ENCODE measurements at regions not wholly inside any gene's neighbourhood (a gene's known extent, or its start where the extent isn't known, plus 50 kb on each side); places are given as distances from the start of the nearest gene placed in this dataset.

DNA sequence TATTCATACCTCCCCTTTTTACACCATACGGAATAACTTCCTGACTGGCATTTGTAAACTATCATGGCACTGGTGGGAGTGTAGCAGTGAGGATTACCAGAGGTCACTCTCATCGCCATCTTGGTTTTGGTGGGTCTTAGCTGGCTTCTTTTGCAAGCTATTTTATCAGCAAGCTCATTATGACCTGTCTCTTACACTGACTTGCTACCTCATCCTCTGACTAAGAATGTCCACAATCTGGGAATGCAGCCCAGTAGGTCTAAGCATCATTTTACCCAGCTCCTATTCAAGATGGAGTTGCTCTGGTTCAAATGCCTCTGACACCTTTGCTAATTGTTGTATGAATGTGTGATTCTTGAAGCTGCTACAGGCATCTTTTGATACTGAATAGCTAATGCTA, 950.8 kb upstream of the SLC39A10 start:
- TF ChIP-seq POLR2AphosphoS5 (IDR thresholded peaks at IDR 0.05) = no peak
- TF ChIP-seq, protein P1, sequence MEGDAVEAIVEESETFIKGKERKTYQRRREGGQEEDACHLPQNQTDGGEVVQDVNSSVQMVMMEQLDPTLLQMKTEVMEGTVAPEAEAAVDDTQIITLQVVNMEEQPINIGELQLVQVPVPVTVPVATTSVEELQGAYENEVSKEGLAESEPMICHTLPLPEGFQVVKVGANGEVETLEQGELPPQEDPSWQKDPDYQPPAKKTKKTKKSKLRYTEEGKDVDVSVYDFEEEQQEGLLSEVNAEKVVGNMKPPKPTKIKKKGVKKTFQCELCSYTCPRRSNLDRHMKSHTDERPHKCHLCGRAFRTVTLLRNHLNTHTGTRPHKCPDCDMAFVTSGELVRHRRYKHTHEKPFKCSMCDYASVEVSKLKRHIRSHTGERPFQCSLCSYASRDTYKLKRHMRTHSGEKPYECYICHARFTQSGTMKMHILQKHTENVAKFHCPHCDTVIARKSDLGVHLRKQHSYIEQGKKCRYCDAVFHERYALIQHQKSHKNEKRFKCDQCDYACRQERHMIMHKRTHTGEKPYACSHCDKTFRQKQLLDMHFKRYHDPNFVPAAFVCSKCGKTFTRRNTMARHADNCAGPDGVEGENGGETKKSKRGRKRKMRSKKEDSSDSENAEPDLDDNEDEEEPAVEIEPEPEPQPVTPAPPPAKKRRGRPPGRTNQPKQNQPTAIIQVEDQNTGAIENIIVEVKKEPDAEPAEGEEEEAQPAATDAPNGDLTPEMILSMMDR (IDR thresholded peaks at IDR 0.05) = no peak
- no peak for TF ChIP-seq POLR2A (IDR thresholded peaks at IDR 0.05)
- no peak overlapping the region for H3K27ac ChIP-seq
- intact Hi-C loops (cut with DNase I; ENCODE audit: low total_unique reads) = no loop called here
- no peaks in the 10 kb centered on the region for H3K27me3 ChIP-seq
- no peaks in the 10 kb centered on the region for H3K4me1 ChIP-seq
- no peaks in the 10 kb centered on the region for H3K36me3 ChIP-seq
- no peak overlapping the region for H3K4me3 ChIP-seq
- DNase-seq (ENCODE audit: low spot score in 2 of 2) = no peak
- no peaks in the 10 kb centered on the region for H3K9me3 ChIP-seq

DNA sequence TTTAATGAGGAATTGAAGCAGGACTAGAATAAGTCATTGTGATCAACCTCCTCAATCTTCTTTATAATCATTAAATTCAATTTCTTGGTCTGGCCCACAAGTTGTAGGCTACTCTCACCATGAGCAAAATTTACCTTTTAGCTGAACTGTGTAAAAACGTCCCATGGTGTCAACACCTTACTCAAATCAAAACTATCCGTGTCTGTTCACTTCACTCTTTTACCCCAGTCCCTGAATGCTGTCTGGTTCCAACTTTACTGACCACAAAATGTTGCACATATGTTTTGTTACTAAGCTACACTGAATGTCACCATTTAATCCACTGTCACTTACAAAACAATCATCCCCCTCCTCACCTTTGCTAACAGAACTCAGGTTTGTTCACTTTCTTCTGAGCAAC, 951.6 kb upstream of the SLC39A10 start:
- intact Hi-C loops (cut with DNase I; ENCODE audit: low total_unique reads) = no loop called here
- H3K4me1 ChIP-seq = no peaks in the 10 kb centered on the region
- no peaks in the 10 kb centered on the region for H3K27me3 ChIP-seq
- no peak overlapping the region for H3K4me3 ChIP-seq
- no peak for DNase-seq (ENCODE audit: low spot score in 2 of 2)
- H3K27ac ChIP-seq = no peak overlapping the region
- H3K36me3 ChIP-seq = no peaks in the 10 kb centered on the region
- H3K9me3 ChIP-seq = no peaks in the 10 kb centered on the region
- TF ChIP-seq POLR2AphosphoS5 (IDR thresholded peaks at IDR 0.05) = no peak
- TF ChIP-seq POLR2A (IDR thresholded peaks at IDR 0.05) = no peak
- TF ChIP-seq, protein P1 (IDR thresholded peaks at IDR 0.05) = no peak

DNA sequence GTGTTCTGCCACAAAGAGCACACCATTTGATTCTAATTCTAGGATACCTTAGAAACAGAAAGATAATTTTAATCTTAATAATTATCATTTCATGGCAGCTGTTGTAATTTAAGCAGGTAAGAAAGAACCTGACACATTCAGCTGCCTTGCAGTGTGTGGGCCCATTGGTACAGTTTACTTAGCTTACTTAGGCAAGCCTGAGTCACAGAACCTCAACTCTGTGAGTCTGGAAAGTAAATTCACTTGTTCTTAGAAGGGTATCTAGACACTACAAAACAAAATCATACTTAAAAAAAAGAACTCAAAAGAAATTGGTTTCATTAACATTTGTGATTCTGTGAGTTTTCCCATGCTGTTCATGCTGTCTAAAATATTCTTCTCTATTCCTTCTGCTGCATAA, 956.3 kb upstream of the SLC39A10 start:
- Histone ChIP-seq H3K4me1 (no peaks in the 10 kb centered on the region), H3K27ac (no peak overlapping the region), H3K27me3 (no peaks in the 10 kb centered on the region), H3K36me3 (no peaks in the 10 kb centered on the region), H3K4me3 (no peak overlapping the region), H3K9me3 (no peaks in the 10 kb centered on the region)
- intact Hi-C loops (cut with DNase I; ENCODE audit: low total_unique reads) = no loop called here
- TF ChIP-seq, protein P1 (IDR thresholded peaks at IDR 0.05) = no peak
- TF ChIP-seq POLR2A (IDR thresholded peaks at IDR 0.05) (no peak), POLR2AphosphoS5 (IDR thresholded peaks at IDR 0.05) (no peak)
- no peak for DNase-seq (ENCODE audit: low spot score in 2 of 2)

DNA sequence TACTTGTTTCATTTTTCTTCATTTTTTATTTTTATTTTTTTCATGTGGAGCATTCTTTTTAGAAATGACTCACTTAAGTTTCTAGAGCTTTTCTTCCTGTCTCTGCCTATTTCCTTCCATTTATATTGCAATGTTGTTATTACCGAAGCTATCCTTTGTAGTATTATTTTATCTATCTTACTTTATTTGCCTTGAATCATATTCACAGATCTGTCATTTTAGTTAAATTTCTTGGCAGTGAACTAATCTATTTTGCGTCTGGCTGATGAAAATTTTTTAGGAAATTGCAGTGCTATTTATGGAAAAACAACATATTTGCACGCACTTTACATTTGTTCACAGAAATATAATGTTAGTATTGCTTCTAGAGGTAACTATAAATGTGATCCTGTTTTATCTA, 956.9 kb upstream of the SLC39A10 start:
- TF ChIP-seq POLR2A (IDR thresholded peaks at IDR 0.05) = no peak
- TF ChIP-seq, protein P1 (IDR thresholded peaks at IDR 0.05) = no peak
- no peak for TF ChIP-seq POLR2AphosphoS5 (IDR thresholded peaks at IDR 0.05)
- H3K9me3 ChIP-seq = no peaks in the 10 kb centered on the region
- no peak for DNase-seq (ENCODE audit: low spot score in 2 of 2)
- no peaks in the 10 kb centered on the region for H3K27me3 ChIP-seq
- intact Hi-C loops (cut with DNase I; ENCODE audit: low total_unique reads) = no loop called here
- H3K4me3 ChIP-seq = no peak overlapping the region
- no peaks in the 10 kb centered on the region for H3K4me1 ChIP-seq
- H3K27ac ChIP-seq = no peak overlapping the region
- H3K36me3 ChIP-seq = no peaks in the 10 kb centered on the region

DNA sequence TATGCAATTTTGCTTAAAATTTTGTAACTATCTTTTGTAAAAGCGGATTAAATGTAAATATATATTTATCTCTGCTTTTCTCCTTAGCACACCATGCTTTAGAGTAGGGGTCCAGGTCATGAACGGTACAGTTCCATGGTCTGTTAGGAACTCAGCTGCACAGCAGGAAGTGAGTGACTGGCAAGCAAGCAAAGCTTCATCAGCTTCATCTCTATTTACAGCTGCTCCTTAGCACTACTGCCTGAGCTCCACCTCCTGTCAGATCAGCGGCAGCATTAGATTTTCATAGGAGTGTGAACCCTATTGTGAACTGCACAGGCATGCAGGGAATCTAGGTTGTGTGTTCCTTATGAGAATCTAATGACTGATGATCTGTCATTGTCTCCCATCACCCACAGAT, 959.0 kb upstream of the SLC39A10 start:
- TF ChIP-seq POLR2AphosphoS5 (IDR thresholded peaks at IDR 0.05) (no peak), POLR2A (IDR thresholded peaks at IDR 0.05) (no peak)
- TF ChIP-seq, protein P1 (IDR thresholded peaks at IDR 0.05) = no peak
- no peak overlapping the region for H3K27ac ChIP-seq
- no peak overlapping the region for H3K4me3 ChIP-seq
- H3K36me3 ChIP-seq = no peaks in the 10 kb centered on the region
- no peaks in the 10 kb centered on the region for H3K4me1 ChIP-seq
- no peak for DNase-seq (ENCODE audit: low spot score in 2 of 2)
- no peaks in the 10 kb centered on the region for H3K27me3 ChIP-seq
- intact Hi-C loops (cut with DNase I; ENCODE audit: low total_unique reads) = no loop called here
- no peaks in the 10 kb centered on the region for H3K9me3 ChIP-seq

All from breast epithelium (tissue), 4 donors.